Neutrophil (primary cell): ENCODE measurements at regions not wholly inside any gene's neighbourhood (a gene's known extent, or its start where the extent isn't known, plus 50 kb on each side); places are given as distances from the start of the nearest gene placed in this dataset.

Experiments used
- H3K27ac ChIP-seq: fragments of 200-600 bp; sonication (generic); 2 replicates; pipeline ENCODE4 v1.5.1; 2016; ENCODE audit warnings: mild to moderate bottlenecking, moderate library complexity
- H3K27me3 ChIP-seq: fragments of 200-600 bp; sonication (generic); 2 replicates; pipeline ENCODE4 v1.6.0; 2016; ENCODE audit warnings: mild to moderate bottlenecking
- H3K36me3 ChIP-seq: fragments of 200-600 bp; sonication (generic); 2 replicates; pipeline ENCODE4 v1.5.1; 2017
- H3K4me1 ChIP-seq, 2 experiments: fragments of 200-600 bp in 1 of 2; sonication (generic) in 1 of 2; 1 replicate in 1 of 2; 2 replicates in 1 of 2; pipeline versions ENCODE4 v1.5.1 to v1.6.1; 2013 to 2016; ENCODE audit warnings: low read depth in 1 of 2, low read length in 1 of 2, mild to moderate bottlenecking in 1 of 2, moderate library complexity in 1 of 2; ENCODE audit not compliant: control insufficient read depth in 1 of 2, insufficient read depth in 1 of 2
- H3K4me3 ChIP-seq, 2 experiments: fragments of 200-600 bp in 1 of 2; sonication (generic) in 1 of 2; 1 replicate in 1 of 2; 2 replicates in 1 of 2; pipeline ENCODE4 v1.5.1; 2013 to 2016; ENCODE audit warnings: low read depth in 1 of 2, low read length in 1 of 2, mild to moderate bottlenecking in 1 of 2, moderate library complexity in 1 of 2
- H3K9me3 ChIP-seq: fragments of 200-600 bp; sonication (generic); 2 replicates; pipeline ENCODE4 v1.5.1; 2016
- CTCF ChIP-seq: fragments of 200-600 bp; sonication (generic); IDR thresholded peaks from 2 replicates; pipeline ENCODE4 v1.5.1; 2016; ENCODE audit warnings: antibody characterized with exemption

GRCh38 chr9:93820667-93821306, 134.4 kb downstream of the BARX1 start:
- Histone ChIP-seq H3K36me3 (no peaks in the 10 kb centered on the region), H3K27ac (no peak overlapping the region), H3K4me3 (no peak overlapping the region), H3K9me3 (no peaks in the 10 kb centered on the region), H3K27me3 (peaks cover 38% of the 10 kb centered on the region), H3K4me1 (no peaks in the 10 kb centered on the region)
- no peak for TF ChIP-seq CTCF

GRCh38 chr9:93819905-93820304, 135.2 kb downstream of the BARX1 start:
- no peaks in the 10 kb centered on the region for H3K36me3 ChIP-seq
- no peaks in the 10 kb centered on the region for H3K9me3 ChIP-seq
- H3K4me3 ChIP-seq = no peak overlapping the region
- no peak for TF ChIP-seq CTCF
- peaks cover 38% of the 10 kb centered on the region for H3K27me3 ChIP-seq
- no peaks in the 10 kb centered on the region for H3K4me1 ChIP-seq
- no peak overlapping the region for H3K27ac ChIP-seq

GRCh38 chr9:93818827-93819472, 136.2 kb downstream of the BARX1 start:
- no peak for TF ChIP-seq CTCF
- Histone ChIP-seq H3K36me3 (no peaks in the 10 kb centered on the region), H3K4me1 (no peaks in the 10 kb centered on the region), H3K27me3 (peaks cover 38% of the 10 kb centered on the region), H3K9me3 (no peaks in the 10 kb centered on the region), H3K4me3 (no peak overlapping the region), H3K27ac (no peak overlapping the region)

GRCh38 chr9:93818237-93818636, 136.9 kb downstream of the BARX1 start:
- Histone ChIP-seq H3K27ac (no peak overlapping the region), H3K9me3 (no peaks in the 10 kb centered on the region), H3K4me1 (no peaks in the 10 kb centered on the region), H3K4me3 (no peak overlapping the region), H3K27me3 (peaks cover 42% of the 10 kb centered on the region), H3K36me3 (no peaks in the 10 kb centered on the region)
- no peak for TF ChIP-seq CTCF

GRCh38 chr9:93815677-93816076, 139.5 kb downstream of the BARX1 start:
- H3K9me3 ChIP-seq = no peaks in the 10 kb centered on the region
- TF ChIP-seq CTCF = no peak
- peaks cover 43% of the 10 kb centered on the region for H3K27me3 ChIP-seq
- no peaks in the 10 kb centered on the region for H3K36me3 ChIP-seq
- H3K4me1 ChIP-seq = no peaks in the 10 kb centered on the region
- no peak overlapping the region for H3K27ac ChIP-seq
- no peak overlapping the region for H3K4me3 ChIP-seq
